ENCODE measurements at regions not wholly inside any gene's neighbourhood (a gene's known extent, or its start where the extent isn't known, plus 50 kb on each side); places are given as distances from the start of the nearest gene placed in this dataset.

DNA sequence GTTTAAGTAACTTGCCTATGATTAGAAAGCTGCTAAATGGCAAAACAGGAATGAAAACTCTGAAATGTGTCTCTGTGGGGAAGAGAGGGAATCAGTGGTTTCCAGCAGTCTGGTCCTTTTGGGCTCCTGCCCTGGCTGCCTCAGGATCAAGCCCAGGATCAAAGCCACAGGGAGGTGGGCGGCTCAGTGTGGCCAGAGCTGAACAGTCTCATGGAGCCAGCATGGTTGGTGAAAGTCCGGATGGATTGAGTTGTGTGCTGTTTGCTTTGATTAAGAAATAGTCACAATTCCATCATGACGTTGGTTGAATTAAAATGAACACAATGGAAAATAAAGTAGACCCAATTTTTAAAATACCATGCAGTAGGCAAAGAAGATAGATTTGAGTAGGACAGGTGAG lies 344.2 kb downstream of the LPIN1 start:
- no peak for TF ChIP-seq ZNF274 (IDR thresholded peaks at IDR 0.05; ENCODE audit: low read depth, low read length)
- no peak for TF ChIP-seq YY1 (IDR thresholded peaks at IDR 0.05; ENCODE audit: insufficient read depth, insufficient read length)
